NCI-H1436 treated with DMSO at 0.1 percent for 48 hours (cell line): ENCODE measurements at regions not wholly inside any gene's neighbourhood (a gene's known extent, or its start where the extent isn't known, plus 50 kb on each side); places are given as distances from the start of the nearest gene placed in this dataset.

Experiments used
- DNase-seq: peaks from one replicate; lab custom pipeline; 2025; lab: John Stamatoyannopoulos, UW

- DNase-seq, result no peak
These were observed 61.8 kb upstream of the PTPRD start for GRCh38 chr9:10674586-10674985.

GRCh38 chr9:10678010-10678409, 65.2 kb upstream of the PTPRD start:
- no peak for DNase-seq

DNA sequence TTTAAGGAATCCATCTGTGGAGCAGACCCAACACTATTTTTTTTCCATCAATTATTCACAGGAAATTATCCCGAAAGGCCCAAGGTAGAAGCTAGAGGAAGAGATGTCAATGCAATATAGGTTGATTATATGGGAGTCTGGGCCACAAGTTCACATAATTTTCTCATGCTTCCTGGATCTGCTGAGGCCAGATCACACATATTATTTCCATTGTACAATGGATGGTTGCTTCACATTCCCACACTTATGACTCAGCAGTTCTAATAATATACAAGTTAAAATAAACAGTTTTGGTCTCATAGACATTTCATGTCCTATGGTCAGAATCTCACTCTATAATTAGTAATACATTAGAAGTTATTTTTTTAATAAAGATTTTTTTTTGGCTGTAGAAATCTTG, 66.0 kb upstream of the PTPRD start:
- DNase-seq, result no peak

- DNase-seq, result no peak
These were observed 74.1 kb upstream of the PTPRD start for GRCh38 chr9:10686943-10687342.

GRCh38 chr9:10690546-10690945, 77.7 kb upstream of the PTPRD start:
- DNase-seq, result no peak

- DNase-seq, result no peak
These were observed 84.2 kb upstream of the PTPRD start for GRCh38 chr9:10697044-10697443.

- DNase-seq, result no peak
These were observed 87.5 kb upstream of the PTPRD start for GRCh38 chr9:10700291-10700690.

- no peak for DNase-seq
These were observed 88.1 kb upstream of the PTPRD start for GRCh38 chr9:10700915-10701314.

GRCh38 chr9:10701906-10702305, 89.1 kb upstream of the PTPRD start:
- DNase-seq, result no peak

- DNase-seq, result no peak
These were observed 90.3 kb upstream of the PTPRD start for GRCh38 chr9:10703139-10703538.

- no peak for DNase-seq
These were observed 91.9 kb upstream of the PTPRD start for GRCh38 chr9:10704720-10705119.

GRCh38 chr9:10705383-10705782, 92.6 kb upstream of the PTPRD start:
- DNase-seq, result no peak

- no peak for DNase-seq
These were observed 94.0 kb upstream of the PTPRD start for GRCh38 chr9:10706788-10707187.

GRCh38 chr9:10721301-10721700, 108.5 kb upstream of the PTPRD start:
- no peak for DNase-seq

GRCh38 chr9:10729213-10729612, 116.4 kb upstream of the PTPRD start:
- no peak for DNase-seq

GRCh38 chr9:10744669-10745068, 131.9 kb upstream of the PTPRD start:
- no peak for DNase-seq

GRCh38 chr9:10753474-10753873, 140.7 kb upstream of the PTPRD start:
- DNase-seq, result no peak

DNA sequence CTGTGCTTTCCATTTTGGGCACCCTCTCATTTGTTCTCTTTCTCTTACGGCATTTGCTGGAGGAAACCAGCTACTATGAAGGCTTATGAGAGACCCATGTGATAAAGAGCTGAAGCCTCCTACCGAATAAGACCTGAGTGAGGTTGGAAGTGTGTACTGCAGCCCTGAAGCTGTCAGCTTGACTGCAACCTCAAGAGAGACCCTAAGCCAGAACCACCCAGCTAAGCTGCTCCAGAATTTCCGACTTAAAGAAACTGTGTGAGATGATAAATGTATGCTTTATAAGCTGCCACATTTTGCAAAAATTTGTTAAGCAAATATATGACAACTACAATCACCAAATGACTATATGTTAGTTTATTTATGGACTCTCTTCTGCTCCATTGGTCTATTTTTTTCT, 151.7 kb upstream of the PTPRD start:
- no peak for DNase-seq

GRCh38 chr9:10773136-10773535, 160.3 kb upstream of the PTPRD start:
- DNase-seq, result no peak

GRCh38 chr9:10774051-10774450, 161.2 kb upstream of the PTPRD start:
- no peak for DNase-seq

GRCh38 chr9:10785255-10785654, 172.5 kb upstream of the PTPRD start:
- no peak for DNase-seq

GRCh38 chr9:10793306-10793705, 180.5 kb upstream of the PTPRD start:
- DNase-seq, result no peak

GRCh38 chr9:10804486-10804885, 191.7 kb upstream of the PTPRD start:
- no peak for DNase-seq

DNA sequence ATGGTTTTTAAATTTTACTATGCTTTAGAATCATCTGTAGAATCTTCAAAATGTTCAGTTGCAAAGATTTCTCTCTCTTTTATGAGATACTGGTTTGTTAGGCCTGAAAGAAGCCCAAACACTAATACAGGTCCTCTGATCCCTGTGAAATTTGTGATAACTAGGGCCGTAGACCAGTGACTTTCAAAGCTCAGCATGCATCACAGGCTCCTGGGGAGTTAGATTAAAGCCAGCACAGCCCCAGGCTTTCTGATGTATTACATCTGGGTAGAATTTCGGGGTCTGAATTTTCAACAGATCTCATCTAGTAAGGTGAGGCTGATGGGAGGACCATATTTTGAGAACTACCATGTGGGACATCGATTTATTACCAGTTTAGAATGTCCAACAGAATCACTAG, 194.1 kb upstream of the PTPRD start:
- DNase-seq, result no peak

- DNase-seq, result no peak
These were observed 205.4 kb upstream of the PTPRD start for GRCh38 chr9:10818206-10818605.
